ENCODE measurements at regions not wholly inside any gene's neighbourhood (a gene's known extent, or its start where the extent isn't known, plus 50 kb on each side); places are given as distances from the start of the nearest gene placed in this dataset.
"Not testable (repeated sequence)": the region's sequence is repeated elsewhere in the genome, so short reads cannot be mapped to it uniquely, and the experiment has no call there.

- DNase-seq (ENCODE audit: insufficient read length, low spot score) (no peak), FAIRE-seq (no peak)
Observed at GRCh38 chr20:29319725-29320124, 1937.7 kb upstream of the DEFB115 start.

GRCh38 chr20:29320216-29320949, 1937.1 kb upstream of the DEFB115 start:
- not testable (repeated sequence) for FAIRE-seq; DNase-seq (ENCODE audit: insufficient read length, low spot score)

GRCh38 chr20:29323631-29324515, 1933.6 kb upstream of the DEFB115 start:
- not testable (repeated sequence) for DNase-seq (ENCODE audit: insufficient read length, low spot score); FAIRE-seq

GRCh38 chr20:29324516-29325303, 1932.8 kb upstream of the DEFB115 start:
- FAIRE-seq; DNase-seq (ENCODE audit: insufficient read length, low spot score): not testable (repeated sequence)

GRCh38 chr20:29325304-29325640, 1932.2 kb upstream of the DEFB115 start:
- FAIRE-seq (no peak), DNase-seq (ENCODE audit: insufficient read length, low spot score) (no peak)

- not testable (repeated sequence) for FAIRE-seq; DNase-seq (ENCODE audit: insufficient read length, low spot score)
Observed at GRCh38 chr20:29325781-29326180, 1931.7 kb upstream of the DEFB115 start.

GRCh38 chr20:29326376-29327070, 1930.9 kb upstream of the DEFB115 start:
- FAIRE-seq: no peak
- DNase-seq (ENCODE audit: insufficient read length, low spot score): no peak

GRCh38 chr20:29327600-29328420, 1929.7 kb upstream of the DEFB115 start:
- FAIRE-seq; DNase-seq (ENCODE audit: insufficient read length, low spot score): not testable (repeated sequence)

GRCh38 chr20:29330429-29331115, 1926.9 kb upstream of the DEFB115 start:
- FAIRE-seq; DNase-seq (ENCODE audit: insufficient read length, low spot score): not testable (repeated sequence)

- DNase-seq (ENCODE audit: insufficient read length, low spot score) (no peak), FAIRE-seq (no peak)
Observed at GRCh38 chr20:29349836-29350235, 1907.6 kb upstream of the DEFB115 start.

GRCh38 chr20:29375937-29376336, 1881.5 kb upstream of the DEFB115 start:
- DNase-seq (ENCODE audit: insufficient read length, low spot score); FAIRE-seq: not testable (repeated sequence)

- not testable (repeated sequence) for DNase-seq (ENCODE audit: insufficient read length, low spot score); FAIRE-seq
Observed at GRCh38 chr20:29392853-29393252, 1864.6 kb upstream of the DEFB115 start.

- no peak for DNase-seq (ENCODE audit: insufficient read length, low spot score)
- FAIRE-seq: no peak
Observed at GRCh38 chr20:29408034-29408695, 1849.3 kb upstream of the DEFB115 start.

- not testable (repeated sequence) for FAIRE-seq
Observed at GRCh38 chr20:29408707-29409106, 1848.8 kb upstream of the DEFB115 start.

GRCh38 chr20:29409160-29409689, 1848.2 kb upstream of the DEFB115 start:
- DNase-seq (ENCODE audit: insufficient read length, low spot score); FAIRE-seq: not testable (repeated sequence)

More at GRCh38 chr20:29408707-29409106, 1848.8 kb upstream of the DEFB115 start:
- DNase-seq (ENCODE audit: insufficient read length, low spot score): not testable (repeated sequence)

GRCh38 chr20:29409833-29410805, 1847.3 kb upstream of the DEFB115 start:
- DNase-seq (ENCODE audit: insufficient read length, low spot score) (no peak), FAIRE-seq (no peak)
